NOMO-1 (cell line): ENCODE measurements at regions not wholly inside any gene's neighbourhood (a gene's known extent, or its start where the extent isn't known, plus 50 kb on each side); places are given as distances from the start of the nearest gene placed in this dataset.
"Not testable (repeated sequence)": the region's sequence is repeated elsewhere in the genome, so short reads cannot be mapped to it uniquely, and the experiment has no call there.

Experiments
- DNase-seq, 2 experiments: peaks; one replicate each; lab custom pipeline; 2025; ENCODE audit not compliant: unreplicated experiment in 2 of 2; lab: John Stamatoyannopoulos, UW

DNA sequence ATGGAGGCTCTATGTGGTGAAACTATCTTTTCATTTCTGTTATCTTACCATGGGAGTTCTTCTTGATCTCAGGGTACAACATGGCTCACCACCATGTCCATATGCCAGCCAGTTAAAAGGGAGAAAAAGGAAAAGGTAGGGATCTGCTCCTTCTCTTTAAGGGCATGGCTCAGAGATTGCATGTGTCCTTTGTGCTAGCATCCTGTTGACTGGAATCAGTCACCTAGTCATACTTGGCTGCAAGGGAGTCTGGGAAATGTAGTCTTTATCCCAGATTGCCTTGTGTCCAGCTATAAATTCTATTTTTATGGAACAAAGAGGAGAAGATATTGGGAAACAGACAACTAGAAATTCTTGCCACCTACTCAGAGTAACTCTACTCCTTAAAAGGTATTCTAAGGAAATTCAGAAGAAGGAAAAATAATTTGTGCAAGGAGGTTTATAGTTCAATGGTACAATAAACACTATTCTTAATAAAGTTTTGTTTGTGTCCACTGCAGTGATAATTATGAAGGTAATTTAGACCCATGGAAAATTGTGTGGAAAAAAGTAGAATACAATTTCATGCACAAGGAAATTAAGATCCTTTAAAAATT, 86.4 kb upstream of the RPH3A start:
- no peak for DNase-seq

DNA sequence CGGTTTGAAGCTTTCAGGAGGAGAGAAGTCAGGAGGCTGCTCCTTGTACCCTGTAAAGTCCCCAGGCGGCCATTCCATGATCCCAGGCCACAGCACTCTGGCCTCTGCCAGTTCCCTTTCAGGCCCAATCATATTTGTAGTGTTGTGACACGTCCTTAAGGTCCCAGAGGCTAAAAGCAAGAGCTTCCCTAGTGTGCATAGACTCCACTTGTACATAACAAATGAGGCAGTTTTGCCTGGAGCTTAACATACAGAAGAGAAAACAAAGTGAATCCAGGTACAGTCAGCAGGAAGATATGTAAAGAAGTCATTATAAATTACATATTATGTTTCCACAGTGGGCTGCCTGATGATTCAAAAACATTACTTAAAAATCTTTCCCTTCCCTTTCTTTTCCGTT, 81.1 kb upstream of the RPH3A start:
- no peak for DNase-seq

DNA sequence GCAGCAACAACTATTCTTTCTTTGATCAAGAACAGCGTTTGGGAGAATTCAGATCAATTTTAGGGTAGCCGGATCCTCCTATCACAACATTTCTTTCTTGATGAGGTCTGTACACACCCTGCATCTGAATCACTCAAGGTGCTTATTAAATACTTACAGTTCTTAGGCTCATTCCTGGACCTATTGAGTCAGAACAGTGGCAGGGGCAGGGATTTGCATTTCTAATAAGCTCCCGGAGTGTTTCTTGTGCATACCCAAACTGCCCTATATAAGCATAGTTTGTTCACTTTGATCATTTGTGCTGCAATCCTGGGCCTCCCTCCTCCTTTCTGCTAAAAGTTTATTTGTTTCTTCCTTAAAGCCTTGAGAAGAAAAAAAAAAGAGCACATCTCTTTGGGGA, 80.5 kb upstream of the RPH3A start:
- DNase-seq, result no peak

DNA sequence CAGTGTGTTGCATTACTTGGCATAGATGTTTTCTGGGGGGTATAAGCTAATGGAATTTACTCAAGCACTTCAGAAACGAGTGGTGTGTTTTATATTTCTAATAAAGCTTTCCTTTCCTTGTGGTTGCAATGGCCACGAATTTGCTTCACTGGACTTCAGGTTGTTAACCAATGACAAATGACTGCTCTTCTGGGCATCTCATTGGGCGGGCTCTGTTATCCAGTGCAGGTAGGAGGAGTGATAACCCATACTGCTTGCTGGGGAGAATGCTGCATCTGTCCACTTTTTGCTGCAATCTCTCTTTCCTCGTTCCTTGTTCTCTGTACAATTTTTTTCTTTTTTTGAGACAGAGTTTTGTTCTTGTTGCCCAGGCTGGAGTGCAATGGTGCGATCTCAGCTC, 80.0 kb upstream of the RPH3A start:
- DNase-seq, result no peak

DNA sequence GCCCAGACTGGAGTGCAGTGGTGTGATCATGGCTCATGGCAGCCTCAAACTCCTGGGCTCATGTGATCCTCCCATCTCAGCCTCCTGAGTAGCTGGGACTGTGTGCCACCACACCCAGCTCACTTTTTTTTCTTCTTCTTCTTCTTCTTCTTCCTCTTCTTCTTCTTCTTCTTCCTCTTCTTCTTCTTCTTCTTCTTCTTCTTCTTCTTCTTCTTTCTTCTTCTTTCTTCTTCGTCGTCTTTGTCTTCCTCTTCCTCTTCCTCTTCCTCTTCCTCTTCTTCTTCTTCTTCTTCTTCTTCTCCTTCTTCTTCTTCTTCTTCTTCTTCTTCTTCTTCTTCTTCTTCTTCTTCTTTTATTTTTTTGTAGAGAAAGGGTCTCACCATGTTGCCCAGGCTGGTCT, 78.8 kb upstream of the RPH3A start:
- not testable (repeated sequence) for DNase-seq

DNA sequence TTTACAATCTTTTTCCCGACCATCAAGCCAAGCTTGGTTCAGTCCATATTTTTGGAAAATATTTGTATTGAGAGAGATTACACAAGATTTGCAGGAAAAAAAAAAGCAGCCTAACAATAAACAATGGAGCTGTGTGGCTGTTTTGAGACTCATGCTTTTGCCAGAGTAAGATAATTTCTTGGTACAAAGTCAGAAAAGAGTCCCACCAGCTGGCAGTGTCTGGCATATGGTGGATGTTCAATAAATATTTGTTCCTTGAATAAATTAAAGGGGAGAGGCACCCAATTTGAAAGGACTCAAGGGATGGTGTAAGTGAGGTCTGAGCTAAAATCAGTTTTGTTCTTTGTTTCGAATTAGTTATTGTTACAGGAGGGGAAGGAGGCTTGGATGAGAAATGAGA, 78.1 kb upstream of the RPH3A start:
- no peak for DNase-seq

DNA sequence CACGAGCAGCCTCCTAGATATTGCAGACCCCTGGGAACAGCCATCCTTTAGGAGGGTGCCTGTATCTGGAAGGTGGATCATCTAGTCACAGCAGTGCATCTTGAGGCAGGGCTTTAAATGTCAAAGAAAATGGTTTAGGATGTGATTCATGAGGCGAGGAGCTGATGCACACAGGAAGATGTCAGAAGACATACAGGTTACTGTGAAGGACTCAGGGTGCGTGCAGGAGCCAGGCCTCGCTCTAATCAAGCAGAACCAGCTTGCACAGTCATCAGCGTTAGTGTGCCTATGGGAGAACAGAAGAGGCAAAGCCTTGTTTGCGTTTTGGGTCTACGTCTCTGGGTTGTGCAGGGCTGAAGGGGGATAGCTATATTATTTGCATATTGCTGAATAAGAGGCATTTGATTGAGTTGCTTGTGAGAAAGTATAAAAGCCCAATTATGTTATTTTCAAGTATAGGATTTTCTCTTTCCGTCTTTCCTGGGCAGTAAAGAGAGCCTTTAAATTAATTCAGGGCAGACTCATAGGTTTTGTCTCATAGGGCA, 77.3 kb upstream of the RPH3A start:
- DNase-seq, result no peak

DNA sequence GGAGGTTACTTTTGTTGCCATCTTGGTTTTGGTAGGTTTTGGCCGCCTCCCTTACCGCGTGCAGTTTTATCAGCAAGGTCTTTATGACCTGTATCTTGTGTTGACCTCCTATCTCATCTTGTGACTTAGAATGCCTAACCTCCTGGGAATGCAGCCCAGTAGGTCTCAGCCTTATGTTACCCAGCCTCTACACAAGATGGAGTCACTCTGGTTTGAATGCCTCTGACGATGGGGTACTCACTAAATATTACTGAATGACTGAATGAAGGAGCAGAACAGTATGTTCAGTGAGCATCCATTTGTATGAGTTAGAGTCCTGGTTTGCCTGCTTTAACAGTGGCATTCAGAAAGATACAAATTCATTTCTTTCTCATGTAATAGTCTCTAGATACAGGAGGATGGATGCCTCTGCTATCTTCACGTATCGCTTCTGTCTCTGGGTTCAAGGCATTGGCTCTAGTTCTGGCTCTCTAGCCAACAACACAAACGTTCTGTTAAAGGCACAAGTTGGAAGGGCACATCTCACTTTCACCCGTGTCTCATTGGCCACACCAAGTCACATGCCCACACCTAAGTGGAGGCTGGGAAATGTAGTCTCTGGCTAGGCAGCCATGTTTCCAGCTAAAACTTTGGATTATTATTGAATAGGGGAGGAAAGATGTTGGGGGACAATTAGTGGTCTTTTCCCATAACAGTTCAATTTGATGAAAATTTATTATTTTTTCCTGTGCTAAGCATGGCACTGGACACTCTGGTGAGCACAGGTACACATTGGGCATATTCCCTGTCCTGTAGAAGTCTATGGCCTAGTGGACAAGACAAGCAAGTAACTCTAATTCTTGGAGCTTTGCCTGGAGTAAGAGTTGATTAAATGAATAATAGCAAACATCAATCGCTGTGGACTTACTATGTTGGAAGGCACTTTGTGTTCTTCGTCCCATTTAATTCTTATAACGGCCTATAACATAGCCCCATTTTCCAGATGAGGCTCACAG, 75.2 kb upstream of the RPH3A start:
- no peak for DNase-seq

DNA sequence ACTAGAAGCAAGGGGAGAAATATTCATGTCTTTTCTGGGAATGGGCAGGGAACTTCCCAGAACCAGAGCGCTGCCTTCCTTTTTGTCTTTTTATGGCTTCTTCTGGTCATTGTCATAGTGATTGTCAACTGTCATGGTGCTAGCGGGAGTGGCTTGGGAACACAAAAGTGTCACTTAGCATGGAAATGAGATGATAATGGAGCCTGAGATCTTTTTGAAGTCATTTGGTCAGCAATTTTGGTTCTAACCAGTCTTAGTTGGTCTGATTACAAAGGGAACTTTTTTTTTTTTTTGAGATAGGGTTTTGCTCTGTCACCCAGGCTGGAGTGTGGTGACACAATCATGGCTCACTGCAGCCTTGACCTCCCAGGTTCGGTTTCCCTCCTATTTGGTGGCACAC, 62.7 kb upstream of the RPH3A start:
- no peak for DNase-seq

DNA sequence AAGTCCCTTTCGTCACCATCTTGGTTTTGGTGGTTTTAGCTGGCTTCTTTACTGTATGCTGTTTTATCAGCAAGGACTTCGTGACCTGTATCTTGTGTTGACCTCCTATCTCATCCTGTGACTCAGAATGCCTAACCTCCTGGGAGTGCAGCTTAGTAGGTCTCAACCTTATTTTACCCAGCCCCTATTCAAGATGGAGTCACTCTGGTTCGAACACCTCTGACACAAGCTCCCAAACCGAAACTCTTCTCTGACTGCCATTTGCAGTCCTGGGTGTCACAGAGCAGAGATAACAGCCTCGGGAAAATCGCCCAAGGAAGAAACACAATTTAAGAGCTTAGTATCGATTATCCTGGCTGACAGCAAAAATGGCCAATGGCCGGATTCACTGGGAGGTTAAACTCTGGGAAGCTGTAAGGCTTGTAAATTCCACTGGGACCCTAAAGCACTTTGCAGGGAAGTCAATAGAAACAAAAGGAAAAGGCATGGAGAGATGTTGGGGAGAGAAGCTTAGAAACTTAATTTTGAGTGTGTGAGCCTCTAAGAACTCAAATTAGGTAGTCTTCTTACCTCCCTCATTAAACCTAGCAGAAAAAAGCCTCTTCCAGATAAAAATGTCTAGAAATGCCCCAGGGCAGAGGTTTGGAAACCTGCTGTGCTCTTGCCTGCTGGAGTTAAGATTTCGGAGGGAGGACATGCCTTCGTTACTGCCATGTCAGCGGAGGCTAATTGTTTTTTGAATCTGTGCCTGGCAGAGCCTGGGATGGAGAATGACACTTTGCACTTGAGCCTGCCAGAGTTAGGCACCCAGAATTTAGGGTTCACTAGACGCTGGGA, 56.5 kb upstream of the RPH3A start:
- DNase-seq, result no peak

DNA sequence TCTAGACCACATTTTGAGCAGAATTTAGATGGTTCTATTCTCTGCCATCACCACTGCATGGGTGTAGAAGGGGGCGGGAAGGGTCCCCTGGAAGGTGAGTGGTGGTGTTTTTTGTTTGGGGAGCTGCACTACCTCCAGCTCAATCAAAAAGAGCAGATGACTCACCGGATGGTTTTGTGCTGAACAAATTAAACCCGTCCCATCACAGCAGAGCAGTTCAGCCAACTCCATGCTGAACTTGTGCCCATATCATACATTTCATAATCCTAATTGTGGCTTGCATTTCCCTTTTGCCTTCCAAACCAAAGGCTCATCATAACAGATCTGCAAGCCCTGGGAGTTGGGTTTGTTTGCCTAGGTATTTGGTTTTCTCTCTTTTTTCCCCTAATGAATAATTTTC, 53.0 kb upstream of the RPH3A start:
- no peak for DNase-seq

DNA sequence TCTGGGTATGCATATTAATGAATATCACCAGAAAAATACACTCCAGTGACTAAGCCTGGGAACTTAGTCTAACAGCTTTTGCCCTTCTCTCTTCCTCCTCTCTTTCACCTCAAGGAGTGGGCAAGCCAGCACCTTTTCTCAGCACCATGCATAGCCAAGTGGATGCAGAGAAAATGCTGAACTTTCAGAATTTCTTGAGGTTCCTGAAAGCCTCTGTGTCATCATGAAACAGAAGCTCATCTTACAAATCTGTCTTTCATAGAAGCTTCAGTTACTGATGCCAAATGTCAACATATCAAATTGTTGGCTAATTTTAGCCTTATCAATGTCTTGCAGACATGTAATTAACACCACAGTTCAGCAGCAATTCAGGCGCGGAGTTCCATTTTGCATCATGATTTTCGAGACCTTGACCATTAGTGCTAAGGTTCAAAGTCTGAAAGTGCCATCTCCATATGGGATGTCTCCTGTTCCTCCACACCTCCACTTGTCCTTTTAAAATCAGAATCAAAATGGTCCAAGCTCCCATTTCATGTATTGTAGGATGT, 51.1 kb upstream of the RPH3A start:
- DNase-seq, result no peak

DNA sequence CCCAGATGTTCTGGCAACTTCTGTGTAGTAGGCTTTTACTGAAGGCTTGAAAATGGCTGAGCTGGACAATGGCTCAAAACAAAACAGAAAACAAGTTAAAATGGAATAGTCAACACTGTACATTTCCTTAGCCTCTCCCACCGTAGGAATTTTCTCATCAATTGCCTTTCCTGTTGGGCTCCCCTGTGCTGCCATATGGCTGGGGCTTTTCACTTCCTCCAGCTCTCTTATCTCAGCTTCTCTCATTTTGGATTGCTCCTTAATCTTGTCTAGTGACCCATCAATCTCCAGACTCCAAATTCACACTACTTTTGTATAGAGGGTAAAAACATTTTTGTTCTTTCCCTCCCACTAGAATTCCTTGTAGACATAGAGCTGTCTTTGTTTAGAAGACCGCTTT, 50.4 kb upstream of the RPH3A start:
- no peak for DNase-seq
